Posterior cingulate gyrus (tissue), 11 donors: ENCODE measurements at regions not wholly inside any gene's neighbourhood (a gene's known extent, or its start where the extent isn't known, plus 50 kb on each side); places are given as distances from the start of the nearest gene placed in this dataset.
A peak's percentile ranks its signal among the peaks of the same experiment; 100 is the strongest.
"Not testable (repeated sequence)": the region's sequence is repeated elsewhere in the genome, so short reads cannot be mapped to it uniquely, and the experiment has no call there.

ENCODE experiments used
- DNase-seq, 10 donors: peaks; one replicate each; pipeline versions ENCODE4 v3.0.0 to v3.0.0-alpha.2; 2020 to 2021; ENCODE audit warnings: mixed read lengths in 3 of 10
- intact Hi-C: fragments of 100-400 bp; cut with DNase I; formaldehyde crosslinking; loops from one replicate; pipeline ENCODE4 v1.15.1; 2023

GRCh38 chr14:43022094-43022800, 1415.6 kb downstream of the LRFN5 start:
- no peak for DNase-seq
- intact Hi-C loops, result no loop called here

- intact Hi-C loops, result no loop called here
- DNase-seq, result no peak
Measured at GRCh38 chr14:43019826-43020225, 1413.2 kb downstream of the LRFN5 start.

- DNase-seq, result no peak
- intact Hi-C loops, result no loop called here
Measured at GRCh38 chr14:43014338-43014737, 1407.7 kb downstream of the LRFN5 start.

- intact Hi-C loops, result no loop called here
Measured at GRCh38 chr14:43012817-43013216, 1406.1 kb downstream of the LRFN5 start.

GRCh38 chr14:43005807-43006206, 1399.1 kb downstream of the LRFN5 start:
- no peak for DNase-seq
- intact Hi-C loops, result loop anchor here (10.0 kb wide), 1 partner anchor 781 kb away; no protein-coding TSS in a partner anchor

More at GRCh38 chr14:43012817-43013216, 1406.1 kb downstream of the LRFN5 start:
- no peak for DNase-seq

- intact Hi-C loops, result loop anchor here (10.0 kb wide), 1 partner anchor 779 kb away; no protein-coding TSS in a partner anchor
- DNase-seq, result no peak
Measured at GRCh38 chr14:43003845-43004244, 1397.2 kb downstream of the LRFN5 start.

- intact Hi-C loops, result loop anchor here (10.0 kb wide), 1 partner anchor 777 kb away; no protein-coding TSS in a partner anchor
- DNase-seq, result no peak
Measured at GRCh38 chr14:43001731-43002130, 1395.1 kb downstream of the LRFN5 start.

GRCh38 chr14:42994051-42994736, 1387.5 kb downstream of the LRFN5 start:
- DNase-seq, result no peak
- intact Hi-C loops, result no loop called here

- DNase-seq, result no peak
- intact Hi-C loops, result no loop called here
Measured at GRCh38 chr14:42992930-42993329, 1386.3 kb downstream of the LRFN5 start.

GRCh38 chr14:42980419-42980818, 1373.7 kb downstream of the LRFN5 start:
- intact Hi-C loops, result no loop called here
- no peak for DNase-seq

GRCh38 chr14:42973171-42973570, 1366.5 kb downstream of the LRFN5 start:
- peak in 1 of 10 donors; percentile 27 for DNase-seq
- intact Hi-C loops, result not testable (repeated sequence)

GRCh38 chr14:42965512-42965911, 1358.8 kb downstream of the LRFN5 start:
- DNase-seq, result peak in 1 of 10 donors; percentile 29
- intact Hi-C loops, result no loop called here

- no peak for DNase-seq
- intact Hi-C loops, result no loop called here
Measured at GRCh38 chr14:42961509-42961908, 1354.8 kb downstream of the LRFN5 start.

- no peak for DNase-seq
- intact Hi-C loops, result no loop called here
Measured at GRCh38 chr14:42950363-42950762, 1343.7 kb downstream of the LRFN5 start.

GRCh38 chr14:42947991-42948390, 1341.3 kb downstream of the LRFN5 start:
- intact Hi-C loops, result no loop called here
- no peak for DNase-seq

- intact Hi-C loops, result no loop called here
- no peak for DNase-seq
Measured at GRCh38 chr14:42944284-42944683, 1337.6 kb downstream of the LRFN5 start.

- no peak for DNase-seq
- intact Hi-C loops, result no loop called here
Measured at GRCh38 chr14:42931308-42931707, 1324.6 kb downstream of the LRFN5 start.

- peak in 1 of 10 donors; percentile 62 for DNase-seq
- intact Hi-C loops, result no loop called here
Measured at GRCh38 chr14:42929806-42930480, 1323.3 kb downstream of the LRFN5 start.

- intact Hi-C loops, result no loop called here
- DNase-seq, result no peak
Measured at GRCh38 chr14:42927313-42927712, 1320.6 kb downstream of the LRFN5 start.

- no peak for DNase-seq
- intact Hi-C loops, result no loop called here
Measured at GRCh38 chr14:42921901-42922300, 1315.2 kb downstream of the LRFN5 start.

GRCh38 chr14:42918615-42919014, 1311.9 kb downstream of the LRFN5 start:
- DNase-seq, result no peak

More at GRCh38 chr14:42918615-42919014, 1311.9 kb downstream of the LRFN5 start:
- intact Hi-C loops, result no loop called here
